Prostate gland (tissue), 2 donors: ENCODE measurements at regions not wholly inside any gene's neighbourhood (a gene's known extent, or its start where the extent isn't known, plus 50 kb on each side); places are given as distances from the start of the nearest gene placed in this dataset.

ENCODE experiments used
- CTCF ChIP-seq, 4 experiments: fragments of 200-600 bp in 2 of 4; fragments of 450-650 bp in 2 of 4; sonication (generic) in 2 of 4; IDR thresholded peaks; 1 replicate in 3 of 4; 2 replicates in 1 of 4; pipeline ENCODE4 v1.5.1; 2016 to 2019; ENCODE audit warnings: antibody characterized with exemption in 4 of 4, mild to moderate bottlenecking in 2 of 4, moderate library complexity in 2 of 4
- POLR2AphosphoS5 ChIP-seq: sonication (generic); formaldehyde crosslinking; IDR thresholded peaks from one replicate; pipeline ENCODE4 v1.6.1; 2017; ENCODE audit warnings: antibody characterized with exemption

DNA sequence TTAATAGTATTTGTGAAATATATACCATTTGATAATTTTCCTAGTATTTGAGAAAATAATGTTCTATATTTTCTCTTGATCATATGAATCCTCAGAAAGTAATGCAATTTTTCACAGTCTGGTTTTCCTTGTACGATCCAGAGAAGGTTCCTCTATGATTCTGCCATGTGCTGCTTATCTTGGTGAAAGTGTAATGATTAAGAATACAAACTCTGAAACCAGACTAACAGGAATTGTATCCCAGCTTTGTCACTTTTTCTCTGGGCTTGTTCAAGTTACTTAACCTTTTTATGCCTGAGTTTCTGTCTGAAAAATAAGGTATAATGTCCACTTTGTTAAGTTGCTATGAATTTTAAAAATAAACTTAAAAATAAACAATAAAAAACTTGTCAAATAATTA is 169.6 kb upstream of the ZNF804B start:
- no peak for TF ChIP-seq CTCF (IDR thresholded peaks at IDR 0.05)
- no peak for TF ChIP-seq POLR2AphosphoS5
